Fibroblast of the aortic adventitia (primary cell): ENCODE measurements at regions not wholly inside any gene's neighbourhood (a gene's known extent, or its start where the extent isn't known, plus 50 kb on each side); places are given as distances from the start of the nearest gene placed in this dataset.
"Not testable (repeated sequence)": the region's sequence is repeated elsewhere in the genome, so short reads cannot be mapped to it uniquely, and the experiment has no call there.

Experiments
- DNase-seq: peaks from one replicate; pipeline ENCODE4 v3.0.0-alpha.2; 2010; ENCODE audit warnings: low read depth
- H3K4me3 ChIP-seq: 2 replicates; pipeline ENCODE4 v1.5.1; 2011; ENCODE audit warnings: low read depth, mild to moderate bottlenecking, control low read depth, low read length, moderate library complexity
- TF ChIP-seq, protein P1 (sequence below): IDR thresholded peaks from 2 replicates; pipeline ENCODE4 v1.5.1; 2011; ENCODE audit warnings: mild to moderate bottlenecking, low read length, control low read depth, inconsistent platforms; ENCODE audit not compliant: insufficient read depth

GRCh38 chr10:62990126-62990525, 143.0 kb upstream of the NRBF2 start:
- H3K4me3 ChIP-seq: no peak overlapping the region
- TF ChIP-seq, protein P1, sequence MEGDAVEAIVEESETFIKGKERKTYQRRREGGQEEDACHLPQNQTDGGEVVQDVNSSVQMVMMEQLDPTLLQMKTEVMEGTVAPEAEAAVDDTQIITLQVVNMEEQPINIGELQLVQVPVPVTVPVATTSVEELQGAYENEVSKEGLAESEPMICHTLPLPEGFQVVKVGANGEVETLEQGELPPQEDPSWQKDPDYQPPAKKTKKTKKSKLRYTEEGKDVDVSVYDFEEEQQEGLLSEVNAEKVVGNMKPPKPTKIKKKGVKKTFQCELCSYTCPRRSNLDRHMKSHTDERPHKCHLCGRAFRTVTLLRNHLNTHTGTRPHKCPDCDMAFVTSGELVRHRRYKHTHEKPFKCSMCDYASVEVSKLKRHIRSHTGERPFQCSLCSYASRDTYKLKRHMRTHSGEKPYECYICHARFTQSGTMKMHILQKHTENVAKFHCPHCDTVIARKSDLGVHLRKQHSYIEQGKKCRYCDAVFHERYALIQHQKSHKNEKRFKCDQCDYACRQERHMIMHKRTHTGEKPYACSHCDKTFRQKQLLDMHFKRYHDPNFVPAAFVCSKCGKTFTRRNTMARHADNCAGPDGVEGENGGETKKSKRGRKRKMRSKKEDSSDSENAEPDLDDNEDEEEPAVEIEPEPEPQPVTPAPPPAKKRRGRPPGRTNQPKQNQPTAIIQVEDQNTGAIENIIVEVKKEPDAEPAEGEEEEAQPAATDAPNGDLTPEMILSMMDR: no peak
- peak; percentile 22 for DNase-seq

GRCh38 chr10:62985807-62986600, 147.1 kb upstream of the NRBF2 start:
- DNase-seq: no peak
- H3K4me3 ChIP-seq: no peak overlapping the region
- TF ChIP-seq, protein P1: no peak

- DNase-seq: no peak
- H3K4me3 ChIP-seq: no peak overlapping the region
- TF ChIP-seq, protein P1: no peak
Observed at GRCh38 chr10:62981096-62981495, 152.0 kb upstream of the NRBF2 start.

DNA sequence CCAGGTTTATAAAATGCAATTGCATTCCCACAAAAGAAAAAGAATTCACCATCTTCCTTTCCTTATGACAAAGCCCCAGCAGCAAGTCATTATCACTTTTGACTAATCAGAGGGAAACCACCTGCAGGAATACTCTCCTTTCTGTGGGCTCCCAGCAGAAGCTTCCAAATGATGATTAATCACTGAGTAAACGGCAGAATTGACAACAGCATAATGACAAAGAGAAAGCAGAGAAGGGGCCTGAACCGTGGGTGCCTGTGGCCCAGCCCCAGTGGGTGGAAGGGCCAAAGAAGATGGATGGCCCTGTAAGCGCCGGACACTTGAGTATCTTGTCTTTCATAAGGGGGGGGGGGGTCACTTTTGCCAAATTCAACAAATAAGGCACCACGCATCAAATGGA, 152.4 kb upstream of the NRBF2 start:
- TF ChIP-seq, protein P1: no peak
- no peak overlapping the region for H3K4me3 ChIP-seq
- DNase-seq: no peak

DNA sequence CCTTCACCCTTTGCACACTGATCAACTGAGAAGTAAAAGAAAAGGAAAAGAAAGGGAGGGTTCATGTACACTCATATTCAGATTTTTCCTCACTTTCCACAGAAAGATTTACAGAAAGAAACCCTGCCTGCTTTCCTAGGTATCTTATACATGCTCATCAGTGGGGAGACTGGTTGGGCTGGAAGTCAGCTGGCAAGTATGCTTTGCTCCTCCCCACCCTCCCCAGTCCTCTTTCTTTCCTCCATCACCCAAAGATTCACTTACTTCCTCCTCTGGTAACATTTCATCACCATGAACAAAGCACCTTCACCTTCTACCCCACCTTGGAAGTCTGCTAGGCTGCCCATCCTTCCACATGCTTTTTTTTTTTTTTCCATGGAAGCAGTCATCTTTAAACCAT, 153.2 kb upstream of the NRBF2 start:
- DNase-seq: no peak
- TF ChIP-seq, protein P1: no peak
- H3K4me3 ChIP-seq: no peak overlapping the region

GRCh38 chr10:62978482-62978881, 154.6 kb upstream of the NRBF2 start:
- no peak overlapping the region for H3K4me3 ChIP-seq
- TF ChIP-seq, protein P1: no peak
- peak; percentile 74 for DNase-seq

GRCh38 chr10:62974795-62975194, 158.3 kb upstream of the NRBF2 start:
- H3K4me3 ChIP-seq, DNase-seq: not testable (repeated sequence)
